ENCODE measurements at regions not wholly inside any gene's neighbourhood (a gene's known extent, or its start where the extent isn't known, plus 50 kb on each side); places are given as distances from the start of the nearest gene placed in this dataset.

- DNase-seq (ENCODE audit: low read depth in 2 of 2), result no peak
These were observed 270.6 kb downstream of the PRL start for GRCh38 chr6:22026164-22026678.

GRCh38 chr6:22027040-22027725 is 269.7 kb downstream of the PRL start:
- no peak for DNase-seq (ENCODE audit: low read depth in 2 of 2)

- no peak for DNase-seq (ENCODE audit: low read depth in 2 of 2)
These were observed 268.3 kb downstream of the PRL start for GRCh38 chr6:22028403-22029090.

- DNase-seq (ENCODE audit: low read depth in 2 of 2), result no peak
These were observed 267.7 kb downstream of the PRL start for GRCh38 chr6:22029171-22029570.

GRCh38 chr6:22030730-22031619 is 265.9 kb downstream of the PRL start:
- no peak for DNase-seq (ENCODE audit: low read depth in 2 of 2)

GRCh38 chr6:22035690-22036089 is 261.1 kb downstream of the PRL start:
- DNase-seq (ENCODE audit: low read depth in 2 of 2), result no peak

GRCh38 chr6:22036275-22036674 is 260.6 kb downstream of the PRL start:
- no peak for DNase-seq (ENCODE audit: low read depth in 2 of 2)

GRCh38 chr6:22036699-22037098 is 260.1 kb downstream of the PRL start:
- DNase-seq (ENCODE audit: low read depth in 2 of 2), result no peak

- no peak for DNase-seq (ENCODE audit: low read depth in 2 of 2)
These were observed 254.9 kb downstream of the PRL start for GRCh38 chr6:22041797-22042480.

GRCh38 chr6:22042706-22043105 is 254.1 kb downstream of the PRL start:
- DNase-seq (ENCODE audit: low read depth in 2 of 2), result no peak

- no peak for DNase-seq (ENCODE audit: low read depth in 2 of 2)
These were observed 253.4 kb downstream of the PRL start for GRCh38 chr6:22043284-22043962.

- no peak for DNase-seq (ENCODE audit: low read depth in 2 of 2)
These were observed 251.4 kb downstream of the PRL start for GRCh38 chr6:22045261-22045912.

GRCh38 chr6:22049002-22049401 is 247.8 kb downstream of the PRL start:
- no peak for DNase-seq (ENCODE audit: low read depth in 2 of 2)

- DNase-seq (ENCODE audit: low read depth in 2 of 2), result no peak
These were observed 243.3 kb downstream of the PRL start for GRCh38 chr6:22053391-22053997.

GRCh38 chr6:22056398-22056797 is 240.4 kb downstream of the PRL start:
- DNase-seq (ENCODE audit: low read depth in 2 of 2), result no peak

GRCh38 chr6:22057962-22058361 is 238.9 kb downstream of the PRL start:
- DNase-seq (ENCODE audit: low read depth in 2 of 2), result no peak

- DNase-seq (ENCODE audit: low read depth in 2 of 2), result no peak
These were observed 237.7 kb downstream of the PRL start for GRCh38 chr6:22059126-22059525.

GRCh38 chr6:22059946-22060345 is 236.9 kb downstream of the PRL start:
- no peak for DNase-seq (ENCODE audit: low read depth in 2 of 2)

GRCh38 chr6:22062807-22063408 is 233.9 kb downstream of the PRL start:
- peak; percentile 27 to 55 for DNase-seq (ENCODE audit: low read depth in 2 of 2)

GRCh38 chr6:22064558-22064957 is 232.3 kb downstream of the PRL start:
- DNase-seq (ENCODE audit: low read depth in 2 of 2), result no peak
